GM12891 (cell line): ENCODE measurements at regions not wholly inside any gene's neighbourhood (a gene's known extent, or its start where the extent isn't known, plus 50 kb on each side); places are given as distances from the start of the nearest gene placed in this dataset.

ENCODE experiments used
- PAX5 ChIP-seq: IDR thresholded peaks from 2 replicates; pipeline ENCODE4 v1.6.1; 2011; ENCODE audit warnings: low read length, moderate library complexity, mild to moderate bottlenecking; ENCODE audit not compliant: insufficient read depth, severe bottlenecking
- POLR2A ChIP-seq: IDR thresholded peaks from 2 replicates; pipeline ENCODE4 v1.6.1; 2011; ENCODE audit warnings: low read depth, low read length, control low read depth
- POLR2AphosphoS5 ChIP-seq: IDR thresholded peaks from 2 replicates; pipeline ENCODE4 v1.6.1; 2011; ENCODE audit warnings: low read depth, low read length, control low read depth
- POU2F2 ChIP-seq: IDR thresholded peaks from 2 replicates; pipeline ENCODE4 v1.6.1; 2011; ENCODE audit warnings: low read depth, mild to moderate bottlenecking, control low read depth, low read length, moderate library complexity
- SPI1 ChIP-seq: IDR thresholded peaks from 2 replicates; pipeline ENCODE4 v1.6.1; 2011; ENCODE audit warnings: low read depth, low read length, control low read depth
- TAF1 ChIP-seq: IDR thresholded peaks from 2 replicates; pipeline ENCODE4 v1.6.1; 2011; ENCODE audit warnings: low read depth, low read length, control low read depth

DNA sequence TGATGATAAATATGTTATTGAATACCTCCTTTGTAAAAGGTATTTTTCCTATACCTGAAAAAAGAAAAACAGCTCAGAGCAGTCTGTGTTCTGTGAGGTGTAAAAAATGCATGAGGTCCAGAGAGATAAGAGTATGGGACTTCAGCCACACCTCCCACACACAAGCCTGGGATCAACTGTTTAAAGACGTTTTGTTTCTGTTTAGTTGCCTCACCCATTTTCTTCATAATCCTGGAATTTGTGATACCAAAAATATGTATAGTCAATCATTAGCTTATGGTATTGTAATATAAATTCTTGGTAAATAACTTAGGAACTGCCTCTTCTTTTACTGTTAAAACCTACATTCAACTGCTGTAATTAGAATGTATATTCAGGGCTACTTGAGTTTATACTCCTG, 1322.9 kb upstream of the TMEFF2 start:
- no peak for TF ChIP-seq POLR2A
- TF ChIP-seq POLR2AphosphoS5 = no peak
- no peak for TF ChIP-seq TAF1
- no peak for TF ChIP-seq SPI1
- TF ChIP-seq PAX5 = no peak
- TF ChIP-seq POU2F2 = no peak
